GM19025 (cell line): ENCODE measurements at regions not wholly inside any gene's neighbourhood (a gene's known extent, or its start where the extent isn't known, plus 50 kb on each side); places are given as distances from the start of the nearest gene placed in this dataset.
"Not testable (repeated sequence)": the region's sequence is repeated elsewhere in the genome, so short reads cannot be mapped to it uniquely, and the experiment has no call there.

Experiments used
- ATAC-seq: cut with Tn5 transposase; IDR thresholded peaks from one replicate; pipeline ENCODE4 v1.9.1; 2021; ENCODE audit warnings: mild to moderate bottlenecking, low read depth, moderate library complexity; ENCODE audit not compliant: unreplicated experiment

DNA sequence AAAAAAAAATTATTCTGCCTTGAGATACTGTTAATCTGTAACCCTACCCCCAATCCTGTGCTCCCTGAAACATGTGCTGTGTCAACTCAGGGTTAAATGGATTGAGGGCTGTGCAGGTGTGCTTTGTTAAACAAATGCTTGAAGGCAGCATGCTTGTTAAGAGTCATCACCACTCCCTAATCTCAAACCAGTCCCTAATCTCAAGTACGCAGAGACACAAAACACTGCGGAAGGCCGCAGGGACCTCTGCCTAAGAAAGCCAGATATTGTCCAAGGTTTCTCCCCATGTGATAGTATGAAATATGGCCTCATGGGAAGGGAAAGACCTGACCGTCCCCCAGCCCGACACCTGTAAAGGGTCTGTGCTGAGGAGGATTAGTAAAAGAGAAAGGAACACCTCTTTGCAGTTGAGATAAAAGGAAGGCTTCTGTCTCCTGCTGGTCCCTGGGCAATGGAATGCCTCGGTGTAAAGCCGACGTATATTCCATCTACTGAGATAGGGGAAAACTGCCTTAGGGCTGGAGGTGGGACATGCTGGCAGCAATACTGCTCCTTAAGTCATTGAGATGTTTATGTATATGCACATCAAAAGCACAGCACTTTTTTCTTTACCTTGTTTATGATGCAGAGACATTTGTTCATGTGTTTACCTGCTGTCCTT, 402.6 kb downstream of the TBC1D32 start:
- not testable (repeated sequence) for ATAC-seq

DNA sequence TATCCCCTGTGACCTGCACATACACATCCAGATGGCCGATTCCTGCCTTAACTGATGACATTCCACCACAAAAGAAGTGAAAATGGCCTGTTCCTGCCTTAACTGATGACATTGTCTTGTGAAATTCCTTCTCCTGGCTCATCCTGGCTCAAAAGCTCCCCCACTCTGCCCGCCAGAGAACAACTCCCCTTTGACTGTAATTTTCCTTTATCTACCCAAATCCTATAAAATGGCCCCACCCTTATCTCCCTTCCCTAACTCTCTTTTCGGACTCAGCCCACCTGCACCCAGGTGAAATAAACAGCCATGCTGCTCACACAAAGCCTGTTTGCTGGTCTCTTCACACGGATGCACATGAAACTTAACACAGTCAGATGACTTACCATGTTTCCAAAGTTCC, 403.8 kb downstream of the TBC1D32 start:
- ATAC-seq = not testable (repeated sequence)

GRCh38 chr6:120924214-120924613, 410.1 kb downstream of the TBC1D32 start:
- ATAC-seq = no peak

DNA sequence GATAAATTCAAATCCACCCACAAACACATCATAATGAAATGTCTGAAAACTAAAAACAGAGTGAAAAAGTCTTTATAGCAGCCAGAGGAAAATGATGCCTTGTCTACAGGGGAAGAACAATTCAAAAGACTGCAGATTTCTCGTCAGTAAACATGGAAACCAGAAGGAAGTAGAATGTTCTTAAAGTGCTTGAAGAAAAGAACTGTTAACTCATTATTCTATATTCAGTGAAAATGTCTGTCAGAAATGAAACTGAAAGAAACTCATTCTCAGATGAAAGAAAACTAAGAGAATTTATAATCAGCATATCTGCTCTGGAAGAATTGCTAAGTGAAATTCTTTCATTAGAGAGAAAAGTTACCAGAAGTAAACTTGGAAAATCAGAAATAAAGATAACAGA, 416.1 kb downstream of the TBC1D32 start:
- ATAC-seq = no peak

GRCh38 chr6:120916844-120917243, 417.4 kb downstream of the TBC1D32 start:
- ATAC-seq = no peak

DNA sequence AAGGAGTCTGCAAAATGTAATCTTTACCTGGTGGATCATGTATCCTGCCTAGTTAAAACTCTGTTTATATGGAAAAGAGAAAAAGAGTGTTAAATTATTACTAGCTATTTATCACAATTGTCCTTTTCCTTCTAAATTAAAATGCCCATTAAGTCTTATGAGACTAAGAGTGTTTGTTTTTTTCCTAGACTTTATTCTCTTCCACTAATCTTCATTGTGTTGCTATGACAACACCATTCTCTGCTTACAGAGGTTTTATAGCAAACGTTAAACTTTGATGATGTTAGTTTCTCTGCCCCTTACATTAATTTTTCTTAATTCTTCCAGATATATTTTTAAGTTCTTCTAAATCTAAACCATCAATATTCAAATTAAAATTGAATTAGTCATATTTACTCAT, 420.8 kb downstream of the TBC1D32 start:
- ATAC-seq = no peak

DNA sequence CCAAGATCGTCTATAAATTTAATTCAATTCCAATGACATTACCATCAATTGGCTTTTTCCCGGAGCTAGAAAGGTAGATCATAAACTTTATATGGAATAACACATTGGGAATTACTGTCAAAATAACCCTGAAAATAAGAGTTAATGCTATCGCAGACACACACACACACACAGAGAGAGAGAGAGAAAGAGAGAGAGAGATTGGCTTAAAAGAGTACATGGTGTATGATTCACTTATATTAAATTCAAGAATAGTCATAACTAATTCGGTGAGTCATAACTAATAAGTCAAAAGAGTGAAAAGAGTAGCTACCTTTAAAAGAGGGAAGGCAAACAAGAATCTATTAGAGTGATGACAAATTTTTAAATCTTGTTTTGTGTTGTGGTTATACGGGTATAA, 425.5 kb downstream of the TBC1D32 start:
- no peak for ATAC-seq

- ATAC-seq = no peak
These were observed 430.4 kb downstream of the TBC1D32 start for GRCh38 chr6:120903836-120904235.

DNA sequence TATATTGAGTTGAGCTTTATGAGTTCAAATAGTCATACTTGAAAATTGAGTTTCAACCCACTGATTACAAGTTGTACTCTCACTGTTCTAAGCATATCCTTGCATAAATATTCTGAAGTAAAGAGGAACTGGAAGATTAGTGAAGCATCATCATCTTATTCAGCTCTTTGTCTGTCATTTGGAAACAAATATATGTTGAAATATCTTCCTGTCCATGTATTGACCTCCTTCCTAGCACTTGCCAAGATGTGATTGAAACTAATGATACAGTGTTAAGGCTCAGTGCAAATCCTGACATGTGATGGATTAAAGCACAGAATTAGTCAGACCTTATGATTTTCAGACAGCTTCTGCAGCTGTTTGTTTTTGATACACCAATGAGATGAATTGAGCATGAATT, 434.3 kb downstream of the TBC1D32 start:
- ATAC-seq = no peak

DNA sequence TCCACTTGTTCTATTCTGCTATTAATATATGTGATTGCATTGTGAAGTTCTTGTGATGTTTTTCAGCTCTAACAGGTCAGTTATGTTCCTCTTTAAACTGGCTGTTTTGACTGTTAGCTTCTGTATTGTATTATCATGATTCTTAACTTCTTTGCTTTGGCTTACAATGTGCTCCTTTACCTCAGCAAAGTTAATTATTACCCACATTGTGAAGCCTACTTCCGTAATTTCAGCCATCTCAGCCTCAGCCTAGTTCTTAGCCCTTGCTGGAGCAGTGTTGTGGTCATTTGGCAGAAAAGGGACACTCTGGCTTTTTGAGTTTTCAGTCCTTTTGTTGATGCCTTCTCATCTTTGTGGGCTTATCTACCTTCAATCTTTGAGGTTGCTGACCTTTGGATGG, 440.2 kb downstream of the TBC1D32 start:
- peak; percentile 66 for ATAC-seq

- ATAC-seq = no peak
These were observed 457.3 kb downstream of the TBC1D32 start for GRCh38 chr6:120876931-120877330.

- no peak for ATAC-seq
These were observed 457.9 kb downstream of the TBC1D32 start for GRCh38 chr6:120876424-120876823.

- ATAC-seq = no peak
These were observed 458.4 kb downstream of the TBC1D32 start for GRCh38 chr6:120875900-120876299.

- no peak for ATAC-seq
These were observed 459.9 kb downstream of the TBC1D32 start for GRCh38 chr6:120874422-120874821.

- ATAC-seq = no peak
These were observed 461.0 kb downstream of the TBC1D32 start for GRCh38 chr6:120873125-120873865.

GRCh38 chr6:120872262-120872578, 462.1 kb downstream of the TBC1D32 start:
- no peak for ATAC-seq

- ATAC-seq = no peak
These were observed 462.6 kb downstream of the TBC1D32 start for GRCh38 chr6:120871416-120872261.

- ATAC-seq = no peak
These were observed 464.9 kb downstream of the TBC1D32 start for GRCh38 chr6:120869397-120869796.

- no peak for ATAC-seq
These were observed 476.9 kb downstream of the TBC1D32 start for GRCh38 chr6:120857422-120857821.

DNA sequence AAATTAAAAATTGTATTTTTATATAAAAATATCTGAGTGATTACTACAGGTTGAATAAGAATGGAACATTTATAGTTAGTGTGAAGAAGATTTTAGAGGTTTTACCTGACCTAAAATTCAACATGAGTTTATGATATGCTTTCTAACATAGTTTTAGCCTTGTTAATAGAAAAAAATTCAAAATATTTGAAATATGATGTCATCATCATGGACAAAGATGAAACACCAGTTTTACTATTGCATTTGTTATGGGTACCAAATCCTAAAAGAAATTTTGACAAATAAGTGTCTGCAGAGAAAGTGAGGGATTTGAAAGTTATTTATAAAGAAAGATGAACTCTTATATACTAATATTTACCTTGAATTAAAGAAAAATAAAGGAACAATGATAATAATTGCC, 479.7 kb downstream of the TBC1D32 start:
- ATAC-seq = no peak

DNA sequence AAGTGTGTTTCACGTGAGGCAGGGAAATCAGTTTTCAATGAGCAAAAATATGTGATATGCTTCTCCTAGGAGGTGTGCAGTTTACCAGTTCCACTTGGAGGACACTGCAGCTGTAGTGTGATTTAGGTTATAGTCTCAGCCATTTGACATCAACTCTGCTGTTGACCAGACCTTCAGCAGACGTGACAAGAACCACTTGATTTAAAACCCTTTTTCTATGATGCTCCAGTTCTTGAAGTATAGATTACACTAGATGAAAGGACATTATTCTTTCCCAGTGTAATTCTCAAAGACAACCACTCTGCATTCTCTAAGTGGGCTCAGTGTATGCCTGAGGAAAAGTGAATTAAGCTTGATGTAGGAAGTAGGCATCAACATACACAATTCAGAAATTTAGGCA, 480.8 kb downstream of the TBC1D32 start:
- ATAC-seq = no peak
